H1 (cell line): ENCODE measurements at regions not wholly inside any gene's neighbourhood (a gene's known extent, or its start where the extent isn't known, plus 50 kb on each side); places are given as distances from the start of the nearest gene placed in this dataset.

Experiments
- CTCF ChIA-PET: fragments of 300-600 bp; sonication (Branson Sonifier 250); formaldehyde crosslinking; loops from one replicate; lab custom pipeline; 2021; ENCODE audit not compliant: partially characterized antibody; lab: Charles Lee
- POLR2A ChIA-PET: fragments of 300-600 bp; sonication (Branson Sonifier 250); formaldehyde crosslinking; loops from one replicate; lab custom pipeline; 2021; ENCODE audit warnings: inconsistent platforms; ENCODE audit not compliant: partially characterized antibody; lab: Charles Lee
- DNase-seq, 2 experiments: peaks; one replicate each; pipeline versions ENCODE4 v3.0.0 to v3.0.0-alpha.2; 2010 to 2022; ENCODE audit warnings: low spot score in 2 of 2, low read depth in 1 of 2, mixed read lengths in 1 of 2
- FAIRE-seq: peaks from 2 replicates; lab custom pipeline; 2011; peaks lifted over from hg19 to GRCh38; lab: Jason Lieb, UNC
- H2AFZ ChIP-seq: 2 replicates; pipeline ENCODE4 v1.8.1; 2012; ENCODE audit warnings: low read length, inconsistent platforms
- H2AK5ac ChIP-seq: 2 replicates; pipeline ENCODE4 v1.6.1; 2013; ENCODE audit warnings: low read depth, low read length
- H2BK120ac ChIP-seq: replicated peaks from 2 replicates; pipeline ENCODE3; 2013; ENCODE audit warnings: low read depth, low read length, inconsistent platforms
- H2BK12ac ChIP-seq: 2 replicates; pipeline ENCODE4 v1.6.1; 2013; ENCODE audit warnings: low read depth, low read length
- H2BK15ac ChIP-seq: 2 replicates; pipeline ENCODE4 v1.6.1; 2013; ENCODE audit warnings: low read length
- H2BK20ac ChIP-seq: 2 replicates; pipeline ENCODE4 v1.6.1; 2013; ENCODE audit warnings: low read length
- H2BK5ac ChIP-seq: 2 replicates; pipeline ENCODE4 v1.6.1; 2013; ENCODE audit warnings: low read depth, low read length
- H3K14ac ChIP-seq: 2 replicates; pipeline ENCODE4 v1.6.1; 2013; ENCODE audit warnings: inconsistent platforms; ENCODE audit not compliant: insufficient read length
- H3K18ac ChIP-seq: 2 replicates; pipeline ENCODE4 v1.6.1; 2013; ENCODE audit warnings: low read length; ENCODE audit errors: extremely low read depth
- H3K23ac ChIP-seq: 2 replicates; pipeline ENCODE4 v1.6.1; 2013; ENCODE audit warnings: inconsistent platforms; ENCODE audit not compliant: insufficient read length
- H3K23me2 ChIP-seq: 2 replicates; pipeline ENCODE4 v1.6.1; 2013; ENCODE audit warnings: low read depth, low read length
- H3K27ac ChIP-seq: 2 replicates; pipeline ENCODE4 v1.6.1; 2011; ENCODE audit warnings: low read depth, low read length, inconsistent platforms
- H3K27me3 ChIP-seq, 4 experiments: replicated peaks in 1 of 4; 1 replicate in 1 of 4; 2 replicates in 3 of 4; pipeline versions ENCODE4 v1.6.1 to v1.8.1; 2011 to 2013; ENCODE audit warnings: low read length in 3 of 4, mild to moderate bottlenecking in 3 of 4, inconsistent platforms in 2 of 4, mixed read lengths in 2 of 4, moderate library complexity in 1 of 4; ENCODE audit not compliant: control insufficient read depth in 3 of 4, insufficient read depth in 3 of 4; ENCODE audit errors: extremely low read depth in 1 of 4
- H3K36me3 ChIP-seq, 4 experiments: 2 replicates each; pipeline versions ENCODE4 v1.6.1 to v1.8.1; 2011 to 2013; ENCODE audit warnings: mild to moderate bottlenecking in 4 of 4, low read length in 3 of 4, moderate library complexity in 2 of 4, control low read depth in 1 of 4, inconsistent platforms in 1 of 4; ENCODE audit not compliant: insufficient read depth in 4 of 4, control insufficient read depth in 2 of 4
- H3K4ac ChIP-seq: replicated peaks from 2 replicates; pipeline ENCODE3; 2013; ENCODE audit warnings: low read length, low read depth, mixed read lengths, inconsistent platforms; ENCODE audit not compliant: insufficient read length
- H3K4me1 ChIP-seq, 4 experiments: replicated peaks in 1 of 4; 1 replicate in 1 of 4; 2 replicates in 3 of 4; pipeline versions ENCODE4 v1.6.1 to v1.8.1; 2011 to 2013; ENCODE audit warnings: low read length in 3 of 4, inconsistent platforms in 2 of 4, mixed read lengths in 1 of 4; ENCODE audit not compliant: insufficient read depth in 4 of 4, control insufficient read depth in 3 of 4
- H3K4me2 ChIP-seq, 2 experiments: 2 replicates each; pipeline versions ENCODE4 v1.6.1 to v1.8.1; 2011 to 2013; ENCODE audit warnings: low read depth in 2 of 2, low read length in 2 of 2, control low read depth in 1 of 2, inconsistent platforms in 1 of 2, mild to moderate bottlenecking in 1 of 2; ENCODE audit not compliant: insufficient read depth in 1 of 2
- H3K4me3 ChIP-seq, 4 experiments: fragments of 200-600, 300-600 bp in 1 of 4; sonication (generic), shearing (Covaris generic), sonication (Bioruptor Twin) in 1 of 4; 2 replicates each; pipeline versions ENCODE4 v1.5.1 to v1.8.1; 2011 to 2016; ENCODE audit warnings: low read length in 4 of 4, low read depth in 3 of 4, control low read depth in 2 of 4, inconsistent platforms in 2 of 4, mild to moderate bottlenecking in 2 of 4, mixed read lengths in 1 of 4, moderate library complexity in 1 of 4; ENCODE audit not compliant: insufficient read depth in 2 of 4; ENCODE audit errors: extremely low read depth in 1 of 4
- H3K56ac ChIP-seq: replicated peaks from 2 replicates; pipeline ENCODE3; 2013; ENCODE audit warnings: low read depth, mild to moderate bottlenecking, mixed read lengths, low read length, inconsistent platforms; ENCODE audit not compliant: insufficient read length
- H3K79me1 ChIP-seq: 2 replicates; pipeline ENCODE4 v1.6.1; 2013; ENCODE audit warnings: low read depth, low read length, control low read depth
- H3K79me2 ChIP-seq, 2 experiments: 2 replicates each; pipeline versions ENCODE4 v1.6.1 to v1.8.1; 2012 to 2013; ENCODE audit warnings: low read length in 2 of 2, mild to moderate bottlenecking in 2 of 2, inconsistent platforms in 1 of 2; ENCODE audit not compliant: insufficient read depth in 2 of 2, control insufficient read depth in 1 of 2
- H3K9ac ChIP-seq, 4 experiments: replicated peaks in 1 of 4; 1 replicate in 1 of 4; 2 replicates in 3 of 4; pipeline versions ENCODE4 v1.6.1 to v1.8.1; 2011 to 2013; ENCODE audit warnings: low read depth in 3 of 4, low read length in 3 of 4, control low read depth in 2 of 4, mild to moderate bottlenecking in 2 of 4, moderate library complexity in 2 of 4, inconsistent platforms in 1 of 4; ENCODE audit errors: extremely low read depth in 1 of 4
- H3K9me3 ChIP-seq, 2 experiments: 2 replicates each; pipeline versions ENCODE4 v1.6.1 to v1.8.1; 2012 to 2013; ENCODE audit warnings: mild to moderate bottlenecking in 2 of 2, moderate library complexity in 2 of 2, control low read depth in 1 of 2, inconsistent platforms in 1 of 2, low read depth in 1 of 2, low read length in 1 of 2, mixed read lengths in 1 of 2; ENCODE audit not compliant: insufficient read depth in 2 of 2
- H4K20me1 ChIP-seq, 2 experiments: replicated peaks in 1 of 2; 2 replicates each; pipeline versions ENCODE3 to v1.8.1; 2011 to 2013; ENCODE audit warnings: inconsistent platforms in 2 of 2, low read length in 2 of 2, mild to moderate bottlenecking in 1 of 2; ENCODE audit not compliant: insufficient read depth in 2 of 2, control insufficient read depth in 1 of 2
- H4K5ac ChIP-seq: 2 replicates; pipeline ENCODE4 v1.6.1; 2013; ENCODE audit warnings: low read length, low read depth, mixed read lengths, inconsistent platforms; ENCODE audit not compliant: insufficient read length
- H4K8ac ChIP-seq: 2 replicates; pipeline ENCODE4 v1.8.0; 2013; ENCODE audit warnings: mild to moderate bottlenecking, moderate library complexity, low read length, inconsistent platforms; ENCODE audit not compliant: insufficient read depth; ENCODE audit errors: extremely low read depth
- H4K91ac ChIP-seq: replicated peaks from 2 replicates; pipeline ENCODE3; 2013; ENCODE audit warnings: low read length, mixed read lengths, inconsistent platforms; ENCODE audit not compliant: insufficient read length
- ASH2L ChIP-seq: fragments of 200-600, 300-600 bp; sonication (generic); IDR thresholded peaks from one replicate; pipeline ENCODE4 v1.7.1; 2017; ENCODE audit warnings: low read length
- EZH2 ChIP-seq: fragments of 200-600 bp; sonication (generic); IDR thresholded peaks from 2 replicates; pipeline ENCODE4 v1.7.1; 2012; ENCODE audit warnings: low read depth, mild to moderate bottlenecking, moderate library complexity, low read length, inconsistent platforms; ENCODE audit not compliant: severe bottlenecking
- NANOG ChIP-seq: IDR thresholded peaks from 2 replicates; pipeline ENCODE4 v1.6.1; 2011; ENCODE audit warnings: low read length, low read depth, mild to moderate bottlenecking, inconsistent platforms; ENCODE audit not compliant: insufficient read depth, poor library complexity, severe bottlenecking
- NRF1 ChIP-seq: IDR thresholded peaks from 2 replicates; pipeline ENCODE4 v1.6.1; 2011; ENCODE audit warnings: mild to moderate bottlenecking, low read depth, low read length, improper control_type of control experiment
- PHF8 ChIP-seq: fragments of 200-600 bp; sonication (generic); conservative IDR thresholded peaks from 2 replicates; pipeline ENCODE4 v1.7.1; 2012; ENCODE audit warnings: low read depth, mild to moderate bottlenecking, inconsistent platforms, low read length, moderate library complexity
- SP1 ChIP-seq: IDR thresholded peaks from 2 replicates; pipeline ENCODE4 v1.6.1; 2011; ENCODE audit warnings: low read depth, low read length
- SRF ChIP-seq: IDR thresholded peaks from 2 replicates; pipeline ENCODE4 v1.6.1; 2011; ENCODE audit warnings: mild to moderate bottlenecking, low read depth, low read length, moderate library complexity
- WGBS, 2 experiments: shearing (Covaris generic) in 1 of 2; methylation state at CpG; one replicate each; pipeline versions ENCODE4 v1.1.6 to v1.1.7; 2013 to 2015; ENCODE audit warnings: low lambda C conversion rate in 2 of 2, mixed read lengths in 2 of 2, inconsistent platforms in 1 of 2, low coverage in 1 of 2, missing lambda C conversion rate in 1 of 2; ENCODE audit not compliant: insufficient replicate concordance in 2 of 2, insufficient coverage in 1 of 2, insufficient read length in 1 of 2; ENCODE audit errors: extremely low coverage in 1 of 2, missing lambda C conversion rate in 1 of 2; 5-methylcytosine and 5-hydroxymethylcytosine counted together

DNA sequence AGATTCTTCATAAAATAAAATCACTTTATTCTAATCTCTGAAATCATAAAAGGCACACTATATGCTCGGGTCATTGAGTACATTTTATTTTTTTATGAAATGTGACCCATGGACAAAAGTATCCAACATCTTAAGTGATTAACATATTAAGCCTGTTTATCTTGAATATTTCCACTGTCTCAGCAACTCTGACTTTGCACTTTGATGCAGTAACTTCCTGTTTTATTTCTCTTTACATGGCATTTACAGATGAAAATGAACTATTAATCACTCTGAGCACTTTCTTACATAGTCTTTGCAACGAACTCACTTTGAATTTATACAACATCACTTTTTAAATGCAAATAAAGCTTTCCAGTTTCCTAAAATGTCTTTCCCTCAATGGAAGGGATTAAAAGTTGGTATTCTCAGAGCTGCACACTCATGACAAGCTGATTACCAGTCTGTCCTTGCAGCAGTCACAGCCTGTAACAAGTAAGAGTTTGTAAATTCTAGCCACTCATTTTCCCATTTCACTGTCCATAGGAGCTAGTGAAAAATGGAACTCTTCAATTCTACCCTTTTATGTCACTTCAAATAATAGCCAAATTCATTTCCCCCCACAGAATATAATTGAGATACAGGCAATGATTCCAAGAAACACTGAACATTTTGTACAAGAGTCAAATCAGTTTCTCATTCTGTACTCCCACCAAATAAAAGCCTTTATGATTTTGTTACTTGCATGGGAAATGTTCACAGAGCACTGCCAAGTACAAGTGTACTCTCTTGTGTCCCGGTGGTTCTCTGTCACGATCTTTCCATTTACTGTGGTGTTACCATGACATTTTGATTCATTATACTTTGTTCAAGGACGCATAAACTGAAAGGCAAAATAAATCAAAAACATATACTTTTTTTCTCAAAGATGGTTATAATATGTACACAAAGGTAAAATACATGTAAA is 1968.9 kb downstream of the PCDH9 start:
- Histone ChIP-seq H3K79me2 (no peaks in the 10 kb centered on the region), H3K23me2 (no peaks in the 10 kb centered on the region), H3K9ac (no peak overlapping the region), H3K14ac (no peak overlapping the region), H3K27me3 (no peaks in the 10 kb centered on the region), H2BK20ac (no peak overlapping the region), H2AFZ (peak overlapping the region; percentile 60; the same call in 1 of the 2 replicates), H3K36me3 (no peaks in the 10 kb centered on the region), H3K4me3 (no peak overlapping the region), H3K4ac (no peak overlapping the region), H3K23ac (no peak overlapping the region), H2BK15ac (no peak overlapping the region), H2BK120ac (no peak overlapping the region), H4K8ac (no peak overlapping the region), H2BK12ac (no peak overlapping the region), H4K91ac (no peak overlapping the region), H3K79me1 (no peaks in the 10 kb centered on the region), H2AK5ac (no peak overlapping the region), H3K18ac (no peak overlapping the region), H3K27ac (no peak overlapping the region), H3K4me1 (no peaks in the 10 kb centered on the region), H2BK5ac (no peak overlapping the region), H4K5ac (no peak overlapping the region), H3K56ac (no peak overlapping the region), H3K4me2 (no peak overlapping the region), H4K20me1 (no peaks in the 10 kb centered on the region), H3K9me3 (no peaks in the 10 kb centered on the region)
- no peak for DNase-seq
- WGBS, 2 experiments = 86% methylated on average over 5 of the region's 5 CpGs; no CpG with 5 or more reads in 1 of the 2 experiments
- ChIA-PET POLR2A (no interaction called here), CTCF (interaction anchor here (1.1 kb wide), 1 partner anchor 9 kb away, joined by 3 read pairs; no protein-coding TSS in a partner anchor)
- TF ChIP-seq ASH2L (no peak), SRF (no peak), PHF8 (no peak), NRF1 (no peak), SP1 (no peak), EZH2 (no peak), NANOG (no peak)
- FAIRE-seq = no peak
